EL (cell line): ENCODE measurements at regions not wholly inside any gene's neighbourhood (a gene's known extent, or its start where the extent isn't known, plus 50 kb on each side); places are given as distances from the start of the nearest gene placed in this dataset.
"Not testable (repeated sequence)": the region's sequence is repeated elsewhere in the genome, so short reads cannot be mapped to it uniquely, and the experiment has no call there.

Experiments used
- DNase-seq: peaks from one replicate; pipeline ENCODE4 v3.0.0-alpha.2; 2016

DNA sequence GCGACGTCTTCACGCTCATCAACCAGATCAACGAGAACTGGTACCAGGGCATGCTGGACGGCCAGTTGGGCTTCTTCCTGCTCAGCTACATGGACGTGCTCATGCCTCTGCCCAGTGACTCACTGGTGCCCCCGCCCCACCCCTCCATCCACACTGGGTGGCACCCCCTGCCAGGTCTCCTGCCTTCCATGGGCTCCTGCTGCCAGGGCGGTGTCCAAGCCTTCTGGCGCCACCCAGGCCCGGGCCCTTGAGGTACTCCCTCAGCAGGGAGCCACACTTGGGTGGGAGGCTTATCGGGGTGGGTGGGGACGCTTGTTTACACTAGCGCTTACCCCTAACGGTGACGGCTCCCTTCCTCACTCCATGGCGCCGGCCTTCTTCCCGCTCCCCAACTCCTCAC lies 148.2 kb downstream of the GOSR1 start:
- not testable (repeated sequence) for DNase-seq

DNA sequence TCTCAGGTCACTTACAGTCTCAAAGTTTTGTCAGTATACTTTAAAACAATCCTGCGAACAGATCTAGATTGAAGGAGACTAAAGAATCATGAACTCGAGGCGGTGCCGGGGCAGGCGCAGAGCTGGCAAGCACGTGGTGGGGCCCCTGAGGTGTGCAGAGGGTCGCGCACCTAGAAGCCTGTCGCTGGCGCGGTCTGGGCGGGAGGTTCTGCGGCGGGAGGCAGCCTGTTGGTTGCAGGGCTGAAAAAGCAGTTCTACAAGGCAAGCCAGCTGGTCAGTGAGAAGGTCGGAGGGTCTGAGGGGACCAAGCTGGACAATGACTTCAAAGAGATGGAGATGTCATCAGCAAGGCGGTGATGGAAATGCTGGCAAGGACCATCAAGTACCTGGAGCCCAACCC lies 147.0 kb downstream of the GOSR1 start:
- not testable (repeated sequence) for DNase-seq

GRCh38 chr17:30609682-30610081 lies 132.5 kb downstream of the GOSR1 start:
- DNase-seq: not testable (repeated sequence)

GRCh38 chr17:30605523-30605922 lies 128.3 kb downstream of the GOSR1 start:
- no peak for DNase-seq

GRCh38 chr17:30605027-30605426 lies 127.8 kb downstream of the GOSR1 start:
- no peak for DNase-seq

DNA sequence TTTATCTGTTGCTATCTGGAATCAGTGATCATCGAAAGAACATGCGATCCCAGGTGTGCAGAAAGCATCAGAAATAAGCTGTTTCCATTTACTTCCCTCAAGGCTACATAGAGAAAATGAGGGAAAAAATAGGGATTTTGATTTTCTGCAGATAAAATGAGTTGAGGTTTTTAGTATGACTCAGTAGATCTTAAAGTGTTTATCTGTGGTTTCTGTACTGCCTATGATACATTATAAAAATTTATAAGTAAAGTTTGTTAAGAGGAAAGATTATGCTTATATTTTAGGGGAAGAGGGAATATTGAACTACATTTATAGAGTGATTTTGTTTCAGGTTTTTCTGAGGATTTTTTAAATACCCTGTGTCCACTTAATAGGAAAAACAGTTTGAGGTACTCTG lies 125.2 kb downstream of the GOSR1 start:
- DNase-seq: not testable (repeated sequence)

- not testable (repeated sequence) for DNase-seq
Measured at GRCh38 chr17:30601984-30602383, 124.8 kb downstream of the GOSR1 start.

DNA sequence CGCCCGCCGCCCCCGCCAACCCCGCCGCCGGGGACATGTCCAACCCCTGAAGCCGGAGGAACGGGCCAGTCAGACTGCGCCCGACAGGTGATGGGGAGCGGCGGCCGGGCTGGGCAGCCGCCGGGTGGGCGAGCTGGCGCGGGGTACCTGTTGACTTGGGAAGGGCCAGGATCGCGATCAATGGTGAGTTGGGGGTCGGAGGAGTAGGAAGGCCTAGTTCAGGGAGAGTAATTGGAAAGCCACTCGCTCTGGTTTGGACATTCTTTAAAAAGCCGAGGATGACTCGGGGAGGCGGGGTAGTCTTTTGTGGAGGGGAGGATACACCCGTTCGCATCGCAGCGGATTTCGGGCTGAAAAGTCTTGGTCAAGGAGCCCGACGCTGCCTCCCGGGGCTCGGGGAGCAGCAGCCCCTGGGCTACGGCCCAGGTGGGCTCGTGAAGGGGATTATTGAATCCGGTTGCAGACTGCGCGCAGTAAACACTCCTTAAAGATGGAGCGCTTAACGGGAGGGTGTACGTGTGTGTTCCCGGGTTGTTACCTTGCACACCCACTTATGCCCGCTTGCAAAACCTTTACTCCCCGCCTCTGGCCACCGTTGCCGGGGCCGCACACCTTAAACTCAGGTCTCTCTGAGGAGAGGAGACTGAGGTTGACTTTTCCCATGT lies 123.8 kb downstream of the GOSR1 start:
- peak; percentile 36 for DNase-seq

DNA sequence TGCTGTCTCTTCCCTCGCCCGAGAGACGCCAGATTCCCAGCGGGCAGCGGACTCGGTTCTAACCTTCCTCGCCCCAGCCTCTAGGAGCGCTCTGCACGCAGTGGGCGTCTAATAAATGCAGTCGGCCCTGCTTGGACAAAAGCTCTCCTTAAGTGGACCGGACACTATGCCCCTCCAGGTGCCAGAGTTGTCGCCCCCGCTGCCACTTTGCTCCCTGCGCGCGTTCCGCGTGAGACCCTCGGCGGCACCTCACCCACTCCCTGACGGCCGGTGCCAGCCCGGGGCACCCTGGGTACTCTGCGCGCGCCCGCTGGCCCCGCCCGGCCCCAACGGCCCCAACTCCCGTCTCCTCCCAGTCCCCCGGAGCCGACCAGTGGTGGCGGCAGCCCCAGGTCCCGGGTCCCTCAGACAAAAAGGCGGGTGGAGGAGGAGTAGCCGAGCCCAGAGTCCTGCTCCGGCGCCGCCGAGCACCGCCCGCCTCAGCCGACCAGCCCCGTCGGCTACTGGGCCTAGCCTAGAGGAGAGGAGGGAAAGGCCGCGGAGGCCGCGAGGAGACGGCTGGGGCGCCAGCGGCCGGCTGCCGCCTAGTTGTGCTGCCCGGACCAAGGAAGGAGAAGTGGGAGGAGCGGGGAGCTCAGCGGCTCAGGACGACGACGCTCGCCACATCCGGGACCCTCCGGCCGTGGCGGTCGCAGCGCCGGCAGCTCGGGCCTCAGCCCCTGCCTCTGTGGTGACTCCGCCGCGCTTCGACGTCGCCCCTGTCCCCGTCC lies 123.0 kb downstream of the GOSR1 start:
- DNase-seq: peak; percentile 86

DNA sequence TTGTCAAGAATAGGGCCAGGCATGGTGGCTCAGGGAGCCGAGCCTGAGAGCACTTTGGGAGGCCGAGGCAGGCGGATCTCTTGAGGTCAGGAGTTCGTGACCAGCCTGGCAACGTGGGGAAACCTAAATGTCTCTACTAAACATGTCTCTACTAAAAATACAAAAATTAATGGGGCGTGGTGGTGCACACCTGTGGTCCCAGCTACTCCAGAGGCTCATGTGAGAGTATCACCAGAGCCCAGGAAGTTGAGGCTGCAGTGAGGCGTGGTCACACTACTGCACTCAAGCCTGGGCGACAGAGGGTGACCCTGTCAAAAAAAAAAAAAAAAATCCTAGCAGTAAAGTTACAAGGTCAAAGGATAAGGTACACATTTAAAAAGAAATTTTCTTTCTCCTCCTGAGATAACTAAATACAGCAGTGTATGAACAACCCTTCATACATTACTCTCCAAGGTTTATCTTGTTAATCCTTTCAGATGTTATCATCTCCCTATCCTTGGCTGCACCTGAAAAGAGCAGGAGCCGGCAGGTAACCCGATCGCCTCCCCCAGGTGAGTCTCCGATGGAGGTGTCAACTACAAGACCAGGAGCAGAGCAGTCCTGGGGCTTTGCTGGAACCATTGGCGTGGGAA lies 122.3 kb downstream of the GOSR1 start:
- no peak for DNase-seq

GRCh38 chr17:30597776-30598288 lies 120.6 kb downstream of the GOSR1 start:
- DNase-seq: no peak

DNA sequence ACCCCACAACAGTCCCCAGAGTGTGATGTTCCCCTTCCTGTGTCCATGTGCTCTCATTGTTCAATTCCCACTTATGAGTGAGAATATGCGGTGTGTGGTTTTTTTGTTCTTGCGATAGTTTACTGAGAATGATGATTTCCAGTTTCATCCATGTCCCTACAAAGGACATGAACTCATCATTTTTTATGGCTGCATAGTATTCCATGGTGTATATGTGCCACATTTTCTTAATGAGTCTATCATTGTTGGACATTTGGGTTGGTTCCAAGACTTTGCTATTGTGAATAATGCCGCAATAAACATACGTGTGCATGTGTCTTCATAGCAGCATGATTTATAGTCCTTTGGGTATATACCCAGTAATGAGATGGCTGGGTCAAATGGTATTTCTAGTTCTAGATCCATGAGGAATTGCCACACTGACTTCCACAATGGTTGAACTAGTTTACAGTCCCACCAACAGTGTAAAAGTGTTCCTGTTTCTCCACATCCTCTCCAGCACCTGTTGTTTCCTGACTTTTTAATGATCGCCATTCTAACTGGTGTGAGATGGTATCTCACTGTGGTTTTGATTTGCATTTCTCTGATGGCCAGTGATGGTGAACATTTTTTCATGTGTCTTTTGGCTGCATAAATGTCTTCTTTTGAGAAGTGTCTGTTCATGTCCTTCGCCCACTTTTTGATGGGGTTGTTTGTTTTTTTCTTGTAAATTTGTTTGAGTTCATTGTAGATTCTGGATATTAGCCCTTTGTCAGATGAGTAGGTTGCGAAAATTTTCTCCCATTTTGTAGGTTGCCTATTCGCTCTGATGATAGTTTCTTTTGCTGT lies 120.0 kb downstream of the GOSR1 start:
- DNase-seq: not testable (repeated sequence)

- not testable (repeated sequence) for DNase-seq
Measured at GRCh38 chr17:30594953-30595371, 117.8 kb downstream of the GOSR1 start.

DNA sequence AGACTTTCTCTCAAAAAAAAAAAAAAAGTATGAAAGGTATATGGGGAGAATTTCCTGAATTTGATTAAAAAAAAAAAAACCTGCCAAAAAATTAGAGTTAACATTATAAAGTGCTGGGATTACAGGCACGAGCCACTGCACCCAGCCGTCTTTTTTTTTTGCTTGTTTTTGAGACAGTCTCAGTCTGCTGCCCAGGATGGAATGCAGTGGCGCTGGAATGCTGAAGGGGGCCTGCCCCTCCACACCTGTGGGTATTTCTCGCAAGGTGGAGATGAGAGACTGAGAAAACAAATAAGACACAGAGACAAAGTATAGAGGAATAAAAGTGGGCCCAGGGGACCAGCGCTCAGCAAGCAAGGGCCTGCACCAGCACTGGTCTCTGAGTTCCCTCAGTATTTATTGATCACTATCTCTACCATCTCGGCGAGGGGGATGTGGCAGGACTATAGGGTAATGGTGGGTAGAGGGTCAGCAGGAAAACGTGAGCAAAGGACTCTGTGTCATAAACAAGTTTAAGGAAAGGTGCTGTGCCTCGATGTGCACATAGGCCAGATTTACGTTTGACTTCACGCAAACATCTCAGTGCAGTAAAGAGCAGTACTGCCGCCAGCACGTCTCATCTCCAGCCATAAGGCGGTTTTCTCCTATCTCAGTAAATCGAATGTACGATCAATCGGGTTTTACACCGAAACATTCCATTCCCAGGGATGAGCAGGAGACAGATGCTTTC lies 117.2 kb downstream of the GOSR1 start:
- no peak for DNase-seq

GRCh38 chr17:30590081-30590733 lies 113.0 kb downstream of the GOSR1 start:
- no peak for DNase-seq

- DNase-seq: no peak
Measured at GRCh38 chr17:30589431-30589830, 112.2 kb downstream of the GOSR1 start.

DNA sequence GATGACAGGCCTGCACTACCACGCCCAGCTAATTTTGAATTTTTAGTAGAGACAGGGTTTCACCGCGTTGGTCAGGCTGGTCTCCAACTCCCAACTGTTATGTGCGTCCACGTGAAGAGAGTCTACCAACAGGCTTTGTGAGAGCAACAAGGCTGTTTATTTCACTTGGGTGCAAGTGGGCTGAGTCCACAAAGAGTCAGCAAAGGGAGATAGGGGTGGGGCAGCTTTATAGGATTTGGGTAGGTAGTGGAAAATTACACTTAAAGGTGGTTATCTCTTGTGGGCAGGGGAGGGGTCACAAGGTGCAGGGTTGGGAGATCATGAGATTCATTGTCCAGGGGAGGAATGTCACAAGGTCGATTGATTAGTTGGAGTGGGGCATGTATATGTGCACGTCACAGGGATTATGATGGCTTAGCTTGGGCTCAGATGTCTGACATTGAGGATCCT lies 111.6 kb downstream of the GOSR1 start:
- DNase-seq: no peak

- DNase-seq: peak; percentile 87
Measured at GRCh38 chr17:30586818-30587595, 109.8 kb downstream of the GOSR1 start.

- no peak for DNase-seq
Measured at GRCh38 chr17:30584810-30585209, 107.6 kb downstream of the GOSR1 start.

DNA sequence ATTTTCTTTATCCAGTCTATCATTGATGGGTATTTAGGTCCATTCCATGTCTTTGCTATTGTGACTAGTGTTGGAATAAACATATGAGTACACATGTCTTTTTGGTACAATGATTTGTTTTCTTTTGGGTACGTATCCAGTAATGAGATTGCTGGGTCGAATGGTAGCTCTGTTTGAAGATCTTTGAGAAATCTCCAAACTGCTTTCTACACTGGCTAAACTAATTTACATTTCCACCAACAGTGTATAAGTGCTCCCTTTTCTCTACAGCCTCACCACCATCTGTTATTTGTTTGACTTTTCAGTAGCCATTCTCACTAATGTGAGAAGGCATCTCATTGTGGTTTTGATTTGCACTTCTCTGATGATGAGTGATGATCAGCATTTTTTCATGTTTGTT lies 103.7 kb downstream of the GOSR1 start:
- DNase-seq: peak; percentile 28
